Activated CD8-positive, alpha-beta memory T cell treated with anti-CD3 and anti-CD28 coated beads, Interleukin-2, amount 10 ng/mL, durations not matched to agents 7 days and 5 days (primary cell): ENCODE measurements at regions not wholly inside any gene's neighbourhood (a gene's known extent, or its start where the extent isn't known, plus 50 kb on each side); places are given as distances from the start of the nearest gene placed in this dataset.

Source experiments
- ATAC-seq: fragments of 150-1000 bp; cut with Tn5 transposase; one replicate; pipeline ENCODE4 v1.10.0; 2021; ENCODE audit warnings: moderate library complexity
- CTCF ChIA-PET: fragments of 350-600 bp; sonication (Branson Sonifier 250); formaldehyde crosslinking; loops from one replicate; lab custom pipeline; 2021; ENCODE audit warnings: antibody characterized with exemption; lab: Charles Lee
- DNase-seq: peaks from one replicate; pipeline ENCODE4 v3.0.0-alpha.2; 2020
- H3K27ac Mint-ChIP-seq: one replicate; pipeline ENCODE4 v1.8.0; 2021; ENCODE audit warnings: mild to moderate bottlenecking, mixed read lengths
- H3K27me3 Mint-ChIP-seq: one replicate; pipeline ENCODE4 v1.8.0; 2021; ENCODE audit warnings: mixed read lengths
- H3K36me3 Mint-ChIP-seq: one replicate; pipeline ENCODE4 v1.8.0; 2021; ENCODE audit warnings: mild to moderate bottlenecking, mixed read lengths
- H3K4me1 Mint-ChIP-seq: one replicate; pipeline ENCODE4 v1.8.0; 2021; ENCODE audit warnings: mixed read lengths
- H3K4me3 Mint-ChIP-seq: one replicate; pipeline ENCODE4 v1.8.0; 2021; ENCODE audit warnings: mild to moderate bottlenecking, moderate library complexity, mixed read lengths
- H3K9me3 Mint-ChIP-seq: one replicate; pipeline ENCODE4 v1.8.0; 2022; ENCODE audit warnings: low read depth, mixed read lengths

GRCh38 chr10:10892290-10892875 is 125.3 kb upstream of the CELF2 start:
- no peaks in the 10 kb centered on the region for H3K36me3 Mint-ChIP-seq
- no peak overlapping the region for H3K4me3 Mint-ChIP-seq
- no peak overlapping the region for H3K27ac Mint-ChIP-seq
- DNase-seq (no peak), ATAC-seq (no peak)
- H3K9me3 Mint-ChIP-seq = no peaks in the 10 kb centered on the region
- CTCF ChIA-PET = no interaction called here
- H3K4me1 Mint-ChIP-seq = no peaks in the 10 kb centered on the region
- peaks cover 25% of the 10 kb centered on the region for H3K27me3 Mint-ChIP-seq

DNA sequence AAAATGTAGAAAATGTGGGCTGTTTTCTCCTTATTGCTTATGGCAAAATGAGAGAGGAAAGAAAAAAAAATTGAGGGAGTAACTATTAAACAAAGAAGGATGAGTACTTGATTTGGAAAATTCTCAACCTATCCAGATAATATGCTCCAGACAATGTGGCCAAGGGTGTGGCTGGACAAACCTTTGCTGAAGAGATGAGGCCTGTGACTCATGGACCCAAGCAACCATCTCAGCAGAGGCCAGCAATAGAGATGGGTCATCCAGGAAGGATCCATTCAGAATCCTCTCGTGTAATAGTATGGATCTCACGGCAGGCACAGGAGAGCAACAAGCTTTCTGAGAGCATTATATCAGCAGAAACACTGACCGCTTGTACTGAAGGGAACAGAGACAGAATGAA is 120.3 kb upstream of the CELF2 start:
- Mint-ChIP-seq H3K4me1 (no peaks in the 10 kb centered on the region), H3K4me3 (no peak overlapping the region), H3K9me3 (no peaks in the 10 kb centered on the region), H3K36me3 (no peaks in the 10 kb centered on the region), H3K27ac (no peak overlapping the region), H3K27me3 (peaks cover 19% of the 10 kb centered on the region)
- no peak for ATAC-seq
- no peak for DNase-seq
- CTCF ChIA-PET = no interaction called here

GRCh38 chr10:10901906-10902305 is 115.8 kb upstream of the CELF2 start:
- Mint-ChIP-seq H3K4me3 (no peak overlapping the region), H3K27ac (no peak overlapping the region), H3K4me1 (no peaks in the 10 kb centered on the region), H3K36me3 (no peaks in the 10 kb centered on the region), H3K9me3 (no peaks in the 10 kb centered on the region), H3K27me3 (peaks cover 9% of the 10 kb centered on the region)
- CTCF ChIA-PET = no interaction called here
- ATAC-seq = no peak
- DNase-seq = no peak

DNA sequence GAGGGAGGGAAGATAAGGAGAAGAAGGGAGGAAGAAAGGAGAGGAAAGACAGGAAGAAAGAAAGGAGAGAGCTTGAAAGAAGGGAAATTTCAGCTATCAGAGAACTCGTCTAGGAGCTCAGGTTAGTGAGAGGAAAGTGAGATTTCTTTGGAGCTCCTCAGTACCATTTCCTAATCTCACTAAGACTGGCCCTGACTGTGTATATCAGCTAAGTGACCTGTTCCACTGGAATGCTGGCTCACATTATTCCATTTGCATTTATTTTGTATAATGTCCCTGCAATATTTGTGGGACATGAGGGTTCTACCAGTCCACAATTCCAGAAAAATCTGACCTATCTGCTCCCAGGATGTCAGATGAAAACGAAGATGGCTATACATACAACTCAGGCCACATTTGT is 114.7 kb upstream of the CELF2 start:
- no peaks in the 10 kb centered on the region for H3K9me3 Mint-ChIP-seq
- H3K27me3 Mint-ChIP-seq = peaks cover 9% of the 10 kb centered on the region
- no peak overlapping the region for H3K27ac Mint-ChIP-seq
- H3K4me3 Mint-ChIP-seq = no peak overlapping the region
- CTCF ChIA-PET = no interaction called here
- no peaks in the 10 kb centered on the region for H3K36me3 Mint-ChIP-seq
- no peak for ATAC-seq
- no peak for DNase-seq
- H3K4me1 Mint-ChIP-seq = no peaks in the 10 kb centered on the region

GRCh38 chr10:10903620-10904019 is 114.1 kb upstream of the CELF2 start:
- no peaks in the 10 kb centered on the region for H3K4me1 Mint-ChIP-seq
- H3K27ac Mint-ChIP-seq = no peak overlapping the region
- CTCF ChIA-PET = no interaction called here
- no peak overlapping the region for H3K4me3 Mint-ChIP-seq
- no peaks in the 10 kb centered on the region for H3K9me3 Mint-ChIP-seq
- no peak for ATAC-seq
- H3K36me3 Mint-ChIP-seq = no peaks in the 10 kb centered on the region
- peaks cover 9% of the 10 kb centered on the region for H3K27me3 Mint-ChIP-seq
- DNase-seq = no peak

- no peaks in the 10 kb centered on the region for H3K9me3 Mint-ChIP-seq
- no peaks in the 10 kb centered on the region for H3K4me1 Mint-ChIP-seq
- DNase-seq = no peak
- ATAC-seq = no peak
- H3K36me3 Mint-ChIP-seq = no peaks in the 10 kb centered on the region
- H3K27ac Mint-ChIP-seq = no peak overlapping the region
- H3K4me3 Mint-ChIP-seq = no peak overlapping the region
- peaks cover 14% of the 10 kb centered on the region for H3K27me3 Mint-ChIP-seq
- CTCF ChIA-PET = interaction anchor here (0.6 kb wide), 1 partner anchor 14 kb away, joined by 5 read pairs; no protein-coding TSS in a partner anchor
These were observed 107.0 kb upstream of the CELF2 start for GRCh38 chr10:10910634-10911033.

DNA sequence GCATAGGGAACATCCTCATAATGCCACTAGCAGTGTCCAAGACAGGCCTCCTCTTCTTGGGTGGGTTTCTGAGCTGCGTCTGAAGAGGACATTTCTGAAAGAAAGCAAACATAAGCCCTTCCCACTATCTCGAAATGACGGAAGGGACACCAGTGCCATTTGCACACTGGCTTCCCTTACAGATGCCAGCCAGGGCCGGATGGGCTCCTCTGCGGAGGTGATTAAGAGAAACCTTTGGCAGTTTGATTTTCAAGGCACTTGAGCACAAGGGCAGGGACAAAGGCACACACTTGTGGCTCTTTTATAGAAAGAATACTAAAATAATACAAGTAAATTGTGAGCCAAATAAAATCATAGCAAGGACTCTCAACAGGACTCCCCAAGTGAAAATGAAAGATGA is 106.6 kb upstream of the CELF2 start:
- DNase-seq (no peak), ATAC-seq (no peak)
- Mint-ChIP-seq H3K4me1 (no peaks in the 10 kb centered on the region), H3K9me3 (no peaks in the 10 kb centered on the region), H3K36me3 (no peaks in the 10 kb centered on the region), H3K27ac (no peak overlapping the region), H3K4me3 (no peak overlapping the region), H3K27me3 (peaks cover 14% of the 10 kb centered on the region)
- CTCF ChIA-PET = interaction anchor here (0.6 kb wide), 1 partner anchor 13 kb away, joined by 5 read pairs; no protein-coding TSS in a partner anchor

DNA sequence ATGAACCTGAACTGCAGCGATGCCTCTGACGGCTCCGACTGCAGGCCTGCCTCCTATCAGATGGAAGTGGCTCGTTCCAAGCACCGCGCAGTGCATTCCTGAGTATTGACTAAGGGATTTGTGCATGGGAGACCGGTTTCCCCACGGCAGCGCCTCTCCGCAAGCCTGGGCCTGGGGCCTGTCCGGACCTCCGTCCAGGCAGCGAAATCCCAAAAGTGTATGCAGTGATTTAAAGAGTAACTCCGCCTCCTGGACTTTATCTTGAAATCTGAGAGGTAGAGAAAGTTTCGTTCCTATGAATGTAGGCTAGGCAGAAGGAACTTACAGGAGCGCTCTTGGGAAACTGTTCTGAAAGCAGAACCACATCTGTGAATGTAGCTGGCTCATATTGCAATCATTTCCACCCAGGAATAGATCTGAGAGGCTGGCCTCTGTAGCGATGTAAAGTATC is 106.2 kb upstream of the CELF2 start:
- Mint-ChIP-seq H3K27ac (no peak overlapping the region), H3K9me3 (no peaks in the 10 kb centered on the region), H3K27me3 (peaks cover 18% of the 10 kb centered on the region), H3K4me1 (no peaks in the 10 kb centered on the region), H3K4me3 (no peak overlapping the region), H3K36me3 (no peaks in the 10 kb centered on the region)
- DNase-seq (no peak), ATAC-seq (no peak)
- CTCF ChIA-PET = no interaction called here

- no peaks in the 10 kb centered on the region for H3K9me3 Mint-ChIP-seq
- no peak overlapping the region for H3K4me3 Mint-ChIP-seq
- CTCF ChIA-PET = no interaction called here
- H3K27ac Mint-ChIP-seq = no peak overlapping the region
- H3K27me3 Mint-ChIP-seq = peaks cover 20% of the 10 kb centered on the region
- DNase-seq (no peak), ATAC-seq (no peak)
- no peaks in the 10 kb centered on the region for H3K36me3 Mint-ChIP-seq
- H3K4me1 Mint-ChIP-seq = no peaks in the 10 kb centered on the region
These were observed 103.5 kb upstream of the CELF2 start for GRCh38 chr10:10914144-10914543.

DNA sequence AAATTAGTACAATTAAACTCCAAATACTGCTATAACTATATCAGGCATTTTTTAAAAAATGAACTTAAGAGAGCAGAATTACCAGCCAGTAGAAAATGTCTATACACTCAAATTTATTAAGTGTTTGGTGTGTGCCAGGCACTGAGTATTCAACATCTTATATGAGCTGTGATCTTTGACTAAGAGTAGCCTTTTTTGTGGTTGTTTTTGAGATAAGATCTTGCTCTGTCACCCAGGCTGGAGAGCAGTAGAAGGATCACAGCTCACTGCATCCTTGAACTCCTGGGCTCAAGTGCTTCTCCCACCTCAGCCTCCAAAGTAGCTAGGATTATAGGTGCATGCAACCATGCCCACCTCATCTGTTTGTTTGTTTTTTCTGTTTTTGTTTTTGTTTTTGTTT is 102.5 kb upstream of the CELF2 start:
- H3K27ac Mint-ChIP-seq = no peak overlapping the region
- H3K27me3 Mint-ChIP-seq = peaks cover 14% of the 10 kb centered on the region
- DNase-seq = no peak
- no peaks in the 10 kb centered on the region for H3K36me3 Mint-ChIP-seq
- H3K9me3 Mint-ChIP-seq = no peaks in the 10 kb centered on the region
- CTCF ChIA-PET = no interaction called here
- no peaks in the 10 kb centered on the region for H3K4me1 Mint-ChIP-seq
- no peak for ATAC-seq
- H3K4me3 Mint-ChIP-seq = no peak overlapping the region

GRCh38 chr10:10917031-10917430 is 100.6 kb upstream of the CELF2 start:
- Mint-ChIP-seq H3K36me3 (no peaks in the 10 kb centered on the region), H3K9me3 (no peaks in the 10 kb centered on the region), H3K27me3 (peaks cover 14% of the 10 kb centered on the region), H3K27ac (no peak overlapping the region), H3K4me1 (no peaks in the 10 kb centered on the region), H3K4me3 (no peak overlapping the region)
- ATAC-seq = no peak
- no peak for DNase-seq
- CTCF ChIA-PET = no interaction called here

DNA sequence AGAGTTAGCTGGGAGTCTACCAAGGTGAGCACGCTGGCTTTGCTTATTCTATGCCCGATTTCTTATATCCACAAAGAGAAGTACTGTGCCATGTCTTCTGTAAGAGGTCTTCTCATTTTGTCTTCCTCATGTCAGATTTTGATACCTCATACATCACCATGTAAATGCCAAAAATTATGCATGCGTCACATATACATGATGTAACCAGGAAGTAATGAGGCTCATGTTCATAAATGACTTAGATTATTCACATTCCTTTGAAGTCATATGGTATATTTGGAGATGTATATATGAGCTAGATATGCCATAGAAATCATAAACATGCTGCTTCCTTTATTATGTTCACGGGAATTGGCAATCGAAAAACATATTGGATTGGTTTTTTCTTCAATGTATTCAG is 97.7 kb upstream of the CELF2 start:
- DNase-seq (no peak), ATAC-seq (no peak)
- CTCF ChIA-PET = no interaction called here
- Mint-ChIP-seq H3K36me3 (no peaks in the 10 kb centered on the region), H3K9me3 (no peaks in the 10 kb centered on the region), H3K27ac (no peak overlapping the region), H3K27me3 (peaks cover 11% of the 10 kb centered on the region), H3K4me3 (no peak overlapping the region), H3K4me1 (no peaks in the 10 kb centered on the region)

DNA sequence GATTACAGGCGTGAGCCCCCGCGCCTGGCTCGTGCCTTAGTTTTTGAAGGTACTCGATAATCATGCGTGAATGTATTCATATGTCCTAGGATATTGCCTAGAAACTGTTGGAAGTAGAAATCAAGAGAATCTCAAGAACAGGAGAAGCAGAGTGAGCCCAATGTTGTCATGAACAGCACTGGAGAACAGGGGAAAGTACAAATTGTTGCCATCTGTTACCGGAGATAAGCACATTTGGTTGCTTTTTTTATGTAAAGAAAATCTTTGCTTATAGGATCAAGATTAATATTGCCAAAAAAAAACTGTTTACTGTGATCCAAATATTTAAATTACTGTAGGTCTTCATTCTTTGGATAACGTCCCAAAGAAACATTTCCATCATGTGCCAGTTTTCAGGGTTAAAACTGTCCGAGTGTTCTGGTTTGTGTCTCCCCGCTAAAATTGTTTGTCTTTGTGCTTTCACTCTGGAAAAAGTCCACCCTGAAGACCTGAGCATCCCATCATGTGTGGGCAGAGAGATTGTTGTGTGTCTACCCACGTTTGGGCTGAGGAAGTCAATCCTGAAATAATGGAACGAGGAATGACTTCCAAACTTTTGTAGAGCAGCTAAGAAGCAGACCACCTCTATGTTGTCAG is 95.7 kb upstream of the CELF2 start:
- Mint-ChIP-seq H3K9me3 (no peaks in the 10 kb centered on the region), H3K4me3 (no peak overlapping the region), H3K27ac (no peak overlapping the region), H3K27me3 (peaks cover 7% of the 10 kb centered on the region), H3K4me1 (no peaks in the 10 kb centered on the region), H3K36me3 (no peaks in the 10 kb centered on the region)
- CTCF ChIA-PET = no interaction called here
- DNase-seq (no peak), ATAC-seq (no peak)

DNA sequence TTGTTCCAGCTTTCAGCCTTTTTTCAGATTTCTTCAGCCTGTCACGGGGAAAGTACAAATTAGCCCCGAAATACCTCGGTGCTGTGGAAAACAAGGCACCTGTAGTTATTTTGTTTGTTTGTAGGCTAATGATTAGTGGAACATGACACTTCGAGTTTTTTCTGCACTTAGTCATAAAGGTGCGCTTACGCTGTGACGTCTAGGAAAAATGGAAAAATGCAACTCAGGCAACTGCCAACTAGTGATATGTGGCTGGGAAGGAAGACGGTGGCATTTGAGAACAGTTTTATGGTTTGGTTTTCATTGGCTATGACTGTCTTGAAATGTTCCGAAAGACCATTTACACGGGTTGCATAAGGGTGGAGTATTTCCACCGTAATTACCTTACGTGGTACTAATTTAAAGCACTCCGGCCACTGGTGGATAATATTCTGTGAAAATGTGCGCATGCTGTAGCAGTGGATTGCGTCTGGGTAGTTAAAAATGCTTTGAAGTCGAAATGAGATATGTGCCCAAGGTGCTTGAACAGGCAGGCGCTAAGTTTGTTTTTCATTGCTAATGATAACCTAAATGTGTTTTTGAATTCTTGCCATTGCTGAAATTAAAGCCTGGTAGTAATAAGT is 94.5 kb upstream of the CELF2 start:
- no peak for DNase-seq
- Mint-ChIP-seq H3K9me3 (no peaks in the 10 kb centered on the region), H3K4me1 (no peaks in the 10 kb centered on the region), H3K27ac (no peak overlapping the region), H3K27me3 (peaks cover 2% of the 10 kb centered on the region), H3K4me3 (no peak overlapping the region), H3K36me3 (no peaks in the 10 kb centered on the region)
- no peak for ATAC-seq
- CTCF ChIA-PET = no interaction called here
